Central memory CD4-positive, alpha-beta T cell (primary cell): ENCODE measurements at regions not wholly inside any gene's neighbourhood (a gene's known extent, or its start where the extent isn't known, plus 50 kb on each side); places are given as distances from the start of the nearest gene placed in this dataset.

Experiments
- DNase-seq: peaks from one replicate; pipeline ENCODE4 v3.0.0; 2022

- no peak for DNase-seq
These were observed 50.8 kb upstream of the ANP32A start for GRCh38 chr15:68871507-68871906.

- no peak for DNase-seq
These were observed 54.1 kb upstream of the ANP32A start for GRCh38 chr15:68874788-68875187.

GRCh38 chr15:68875377-68876116, 54.8 kb upstream of the SPESP1 start:
- DNase-seq: peak; percentile 80

GRCh38 chr15:68877626-68878025, 52.7 kb upstream of the SPESP1 start:
- no peak for DNase-seq

- no peak for DNase-seq
These were observed 49.9 kb upstream of the SPESP1 start for GRCh38 chr15:68880382-68880781.
